HG03469 (cell line): ENCODE measurements at regions not wholly inside any gene's neighbourhood (a gene's known extent, or its start where the extent isn't known, plus 50 kb on each side); places are given as distances from the start of the nearest gene placed in this dataset.

Experiments
- ATAC-seq: cut with Tn5 transposase; IDR thresholded peaks from one replicate; pipeline ENCODE4 v1.9.1; 2021; ENCODE audit warnings: mild to moderate bottlenecking, moderate library complexity, moderate number of reproducible peaks; ENCODE audit not compliant: unreplicated experiment

DNA sequence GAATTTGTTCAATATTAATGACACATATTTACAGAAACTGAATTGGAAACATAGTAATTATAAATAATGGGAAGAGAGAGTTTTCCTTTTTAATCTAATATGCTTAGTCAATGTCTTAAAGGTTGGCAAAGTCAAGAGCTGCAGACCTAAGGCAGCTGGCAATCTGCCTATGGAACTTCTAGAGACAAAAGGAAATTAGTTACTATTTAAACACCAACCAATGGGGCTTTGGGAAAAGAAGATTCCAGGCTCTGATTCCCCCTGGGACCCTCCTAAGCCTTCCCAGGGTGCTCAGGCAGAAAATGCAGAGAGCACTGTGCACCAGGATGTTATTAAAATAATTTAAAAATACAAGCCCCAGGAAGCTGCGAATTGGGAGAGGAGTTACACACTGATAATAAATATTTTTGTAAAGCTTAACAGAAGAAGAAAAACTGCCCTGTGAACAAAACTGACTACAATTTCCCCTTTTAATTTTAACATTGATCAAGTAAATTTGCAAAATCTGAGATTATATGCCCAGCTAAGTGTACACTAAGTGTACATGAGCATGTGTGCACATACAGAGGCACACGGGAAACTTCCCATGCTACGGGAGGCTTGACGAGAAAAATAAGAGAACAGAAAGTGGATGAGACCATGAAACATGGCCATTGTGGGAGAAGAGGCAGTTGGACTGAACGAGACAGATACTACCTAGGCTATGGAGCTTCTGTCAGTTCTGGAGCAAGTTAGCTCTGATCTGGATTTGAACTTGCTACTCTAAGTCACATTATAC is 77.4 kb upstream of the ADAMTS16 start:
- no peak for ATAC-seq

DNA sequence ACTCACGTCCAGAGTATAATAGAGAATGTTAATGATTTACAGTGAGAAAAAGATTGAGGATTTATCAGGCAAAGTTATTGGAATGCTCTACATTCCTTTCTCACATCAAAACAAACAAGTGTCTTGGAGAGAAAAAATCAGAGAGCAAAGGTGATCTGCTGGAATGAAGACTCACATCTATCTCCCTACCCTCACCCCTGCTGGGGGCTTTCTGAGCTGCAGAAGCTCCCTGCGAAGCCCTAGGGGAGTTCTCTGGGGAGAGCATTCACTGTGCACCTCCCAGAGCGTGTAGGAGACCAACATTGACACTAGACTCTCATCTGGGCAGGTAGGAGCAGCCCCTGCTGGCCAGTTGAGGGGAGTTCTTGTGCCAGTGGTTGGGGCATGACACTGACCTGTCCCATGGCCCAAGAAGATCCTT is 76.6 kb upstream of the ADAMTS16 start:
- ATAC-seq = no peak

DNA sequence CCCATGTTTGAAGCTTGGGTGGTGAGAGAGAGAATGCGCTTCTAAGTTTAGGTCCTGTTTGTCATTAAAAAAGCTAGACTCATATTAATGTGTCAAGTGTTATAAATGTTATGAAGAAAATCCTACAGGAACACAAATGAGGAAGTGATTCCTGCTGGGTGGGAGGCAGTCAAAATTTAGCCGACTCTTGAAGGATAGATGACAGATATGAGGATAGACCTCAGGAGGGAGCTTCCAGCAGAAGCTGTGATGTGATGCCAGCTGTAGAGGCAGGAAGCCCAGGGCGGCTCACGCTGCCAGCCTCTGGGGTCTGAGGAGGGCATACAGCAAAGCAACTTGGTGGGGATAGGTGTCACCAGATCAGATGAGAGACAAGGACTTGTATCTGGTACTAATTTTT is 74.7 kb upstream of the ADAMTS16 start:
- no peak for ATAC-seq

DNA sequence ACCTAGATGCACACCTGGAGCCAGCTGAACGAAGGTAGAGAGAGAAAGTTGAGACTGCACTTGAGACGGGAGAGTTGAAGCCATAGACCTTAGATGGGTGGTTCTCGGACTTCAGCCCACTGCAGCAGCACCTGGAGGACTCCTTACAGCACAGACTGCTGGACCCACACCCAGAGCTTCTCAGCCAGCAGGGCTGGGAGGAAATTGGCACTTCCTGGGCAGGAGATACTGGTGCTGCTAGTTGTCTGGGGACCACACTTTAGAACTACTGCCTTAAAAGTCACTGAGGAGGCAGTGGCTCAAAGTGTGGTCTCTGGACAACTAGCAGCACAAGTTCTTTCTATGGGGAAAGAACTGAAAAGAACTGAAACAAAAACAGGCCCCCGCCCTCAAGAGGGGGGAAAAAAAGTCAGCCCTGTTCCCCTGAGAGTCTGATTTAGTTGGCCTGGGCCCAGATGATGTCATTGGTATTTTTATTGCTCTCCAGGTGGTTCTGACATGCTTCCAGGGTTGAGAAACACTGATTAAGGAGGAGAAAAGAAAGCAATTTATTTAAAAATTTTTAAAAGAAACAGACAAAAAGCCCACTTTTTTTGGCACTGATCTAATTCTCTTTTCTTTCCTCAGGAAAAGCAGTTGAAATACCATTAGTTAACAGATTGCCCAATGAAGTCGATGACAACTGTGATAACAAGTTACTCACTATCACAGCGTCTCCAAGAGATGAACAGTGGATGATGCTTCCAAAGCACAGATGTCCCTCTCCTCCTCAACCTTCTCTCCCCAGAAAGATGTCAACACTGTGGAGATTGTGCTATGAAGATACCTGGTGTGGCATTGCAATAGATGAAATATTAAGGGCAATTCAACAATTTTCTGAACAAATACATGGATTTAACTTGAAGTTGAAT is 73.6 kb upstream of the ADAMTS16 start:
- no peak for ATAC-seq

DNA sequence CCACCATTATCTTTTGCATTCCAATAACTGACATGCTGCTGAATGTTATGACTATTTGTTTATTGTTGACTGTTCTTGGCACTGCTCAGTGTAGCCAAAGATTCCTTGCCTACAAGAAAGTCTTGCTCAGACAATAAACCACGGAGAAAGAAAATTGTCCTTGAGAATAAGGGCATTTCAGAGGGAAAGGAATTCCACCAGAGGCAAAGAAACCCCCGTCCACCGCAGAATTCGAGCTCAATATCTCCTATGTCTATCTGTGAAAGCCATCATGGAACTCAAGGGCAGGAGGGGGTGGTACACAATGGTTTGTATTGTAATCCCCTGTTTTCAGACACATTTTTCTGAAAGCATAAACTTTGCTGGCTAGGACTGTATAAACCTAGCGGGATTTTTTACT is 70.3 kb upstream of the ADAMTS16 start:
- no peak for ATAC-seq

DNA sequence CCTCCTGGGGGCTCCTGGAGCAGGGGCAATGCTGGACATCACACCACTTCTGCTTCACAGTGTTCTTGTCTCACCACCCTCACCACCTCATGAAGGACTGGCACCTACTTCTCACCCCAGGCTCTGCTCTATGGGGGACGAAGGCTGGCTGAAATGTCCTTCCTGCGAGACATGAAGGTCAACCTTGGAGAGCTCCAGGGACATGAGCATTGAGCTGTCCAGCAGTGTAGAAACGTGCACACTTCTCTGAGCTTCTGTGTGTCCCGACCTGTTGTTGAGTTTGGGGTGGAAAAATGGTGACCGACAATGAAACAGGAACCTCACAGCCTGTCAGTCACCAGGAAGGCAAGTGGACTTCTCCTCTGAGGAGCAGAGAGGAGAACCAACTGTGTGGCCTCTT is 68.6 kb upstream of the ADAMTS16 start:
- ATAC-seq = no peak

DNA sequence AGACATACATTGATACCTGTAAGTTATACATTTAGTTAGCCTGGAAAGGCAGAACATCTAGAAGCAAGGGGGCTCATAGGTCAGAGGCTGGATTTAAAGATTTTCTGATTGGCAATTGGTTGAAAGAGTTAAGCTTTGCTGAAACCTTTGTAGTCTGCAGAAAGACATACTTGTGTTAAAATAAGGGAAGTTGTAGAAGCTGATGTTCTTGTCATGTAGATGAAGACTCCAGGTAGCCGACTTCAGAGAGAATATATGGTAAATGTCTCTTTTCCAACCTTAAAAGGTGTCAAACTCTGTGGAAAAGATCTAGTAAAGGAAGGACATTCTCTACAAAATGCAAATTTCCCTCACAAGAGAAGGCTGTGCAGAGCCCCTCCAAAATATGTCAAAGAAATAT is 62.9 kb upstream of the ADAMTS16 start:
- no peak for ATAC-seq

DNA sequence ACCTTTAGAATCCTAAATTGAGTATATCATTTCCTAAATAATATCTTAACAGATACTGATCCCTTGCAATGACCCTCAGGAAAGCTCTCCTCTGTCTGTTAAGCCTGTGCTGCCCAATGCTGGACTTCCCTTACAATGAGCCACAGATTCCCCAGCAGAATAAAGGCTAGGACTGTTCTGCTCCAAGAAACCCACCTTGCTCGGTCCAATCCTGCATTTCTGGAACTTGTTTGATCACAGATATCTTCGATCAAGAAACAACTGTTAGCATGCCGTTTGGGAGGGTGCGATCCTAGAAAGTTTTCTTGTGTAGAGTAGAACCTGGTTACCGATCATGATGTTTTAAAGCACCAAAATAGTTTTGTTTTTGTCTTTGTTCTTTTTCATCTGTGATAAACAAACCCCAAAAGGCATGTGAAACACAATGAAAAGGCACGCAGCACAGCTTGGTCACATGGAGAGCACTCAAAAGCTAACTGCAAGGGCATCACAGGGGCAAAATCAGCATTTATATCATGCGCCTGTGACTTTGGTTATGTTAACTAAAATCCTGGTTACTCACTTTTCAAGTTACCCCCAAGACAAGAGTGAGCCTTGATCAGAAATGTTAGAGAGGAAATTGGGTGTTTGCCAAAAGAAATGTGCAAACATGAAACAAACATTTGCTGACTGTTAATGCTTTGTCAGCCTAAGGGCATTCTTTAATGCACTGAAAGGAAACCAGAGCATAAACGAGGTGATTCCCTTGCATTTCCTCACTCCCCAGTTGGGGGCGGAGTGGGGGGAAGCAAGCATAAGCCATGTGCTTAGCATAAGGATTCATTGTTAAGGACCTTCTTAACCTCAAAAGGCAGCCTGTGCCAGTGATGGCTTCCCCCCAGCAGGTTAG is 61.9 kb upstream of the ADAMTS16 start:
- no peak for ATAC-seq

DNA sequence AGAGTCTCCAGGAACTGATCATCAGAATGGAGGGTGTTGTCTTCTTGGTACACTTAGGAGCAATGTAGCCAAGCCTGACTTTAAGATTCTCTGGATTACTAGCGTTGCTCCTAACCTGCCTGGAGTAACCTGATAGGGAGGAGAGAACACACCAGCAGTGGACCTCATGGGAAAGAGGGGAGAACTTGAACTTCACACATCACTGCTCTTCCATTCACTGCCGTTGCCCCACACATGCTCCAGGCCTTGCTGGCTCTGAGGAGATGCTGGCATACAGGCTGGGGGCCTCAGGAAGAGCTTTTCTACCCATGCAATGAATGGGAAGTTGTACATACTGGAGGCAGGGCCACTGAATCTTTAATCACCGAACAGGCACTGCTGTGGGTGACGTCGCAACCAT is 60.3 kb upstream of the ADAMTS16 start:
- ATAC-seq = no peak

DNA sequence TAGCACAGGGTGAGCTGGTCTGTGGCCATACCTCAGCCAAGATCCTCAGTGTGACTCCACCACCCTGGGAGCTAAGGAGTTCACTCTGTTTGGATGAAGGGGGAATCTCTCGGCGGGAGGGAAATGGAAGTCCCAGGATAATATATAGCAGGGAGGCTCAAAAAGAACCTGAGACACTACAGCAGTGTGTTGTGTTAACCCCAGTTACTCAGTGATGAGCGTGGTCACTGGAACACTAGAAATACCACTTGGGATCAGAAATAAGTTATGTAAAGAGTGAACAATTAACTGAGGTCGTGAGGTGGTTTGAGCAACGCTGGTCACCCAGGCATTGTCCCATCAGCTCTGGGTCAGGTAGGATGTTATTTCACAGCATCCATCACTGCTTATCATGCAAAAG is 59.3 kb upstream of the ADAMTS16 start:
- no peak for ATAC-seq

DNA sequence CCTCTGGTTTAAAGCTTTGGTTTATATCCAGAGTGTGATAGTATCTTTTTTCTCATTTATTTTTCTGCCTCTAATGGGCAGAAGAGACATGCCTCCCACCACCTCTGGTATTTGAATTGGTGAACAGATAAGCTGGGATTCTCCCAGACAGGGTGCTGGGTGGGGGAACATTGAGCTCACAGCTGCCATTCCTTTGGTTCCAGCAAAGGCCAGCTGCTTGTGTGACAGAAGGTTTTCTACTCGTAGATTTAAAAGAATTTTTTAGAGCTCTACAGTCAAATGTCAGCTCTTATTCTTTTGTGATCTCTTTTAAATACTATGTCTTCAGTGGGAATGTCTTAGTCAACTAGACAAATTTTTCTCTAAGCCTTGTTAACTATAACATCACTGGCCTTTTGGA is 54.7 kb upstream of the ADAMTS16 start:
- ATAC-seq = no peak

DNA sequence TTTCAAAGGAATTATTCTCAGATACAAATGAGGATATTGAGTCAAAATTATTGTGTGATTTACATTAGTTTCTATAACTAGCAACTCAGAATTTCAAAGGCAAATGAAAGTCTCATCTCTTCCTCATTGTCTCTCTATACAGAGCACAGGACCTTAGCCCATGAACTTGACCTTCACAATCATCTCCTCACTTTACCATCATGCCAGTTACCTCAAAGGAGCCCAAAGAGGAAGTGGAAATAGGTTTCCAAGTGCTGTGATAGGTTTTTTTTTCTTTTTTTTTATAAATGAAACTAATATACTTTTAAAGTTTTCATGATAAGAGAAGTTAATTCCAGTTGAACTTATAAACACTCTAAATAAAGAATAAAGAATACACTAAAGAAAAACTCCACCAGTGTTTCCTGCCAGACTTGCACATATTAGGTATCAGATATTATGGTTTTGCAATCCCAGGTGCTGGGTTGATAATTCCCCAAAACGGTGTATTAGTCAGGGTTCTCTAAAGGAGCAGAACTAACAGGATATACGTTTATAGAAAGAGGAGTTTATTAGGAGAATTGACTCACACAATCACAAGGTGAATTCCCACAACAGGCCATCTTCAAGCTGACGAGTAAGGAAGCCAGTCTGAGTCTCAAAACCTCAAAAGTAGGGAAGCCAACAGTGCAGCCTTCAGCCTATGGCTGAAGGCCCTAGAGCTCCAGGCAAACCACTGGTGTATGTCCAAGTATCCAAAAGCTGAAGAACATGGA is 50.1 kb upstream of the ADAMTS16 start:
- ATAC-seq = no peak
